ENCODE measurements at regions not wholly inside any gene's neighbourhood (a gene's known extent, or its start where the extent isn't known, plus 50 kb on each side); places are given as distances from the start of the nearest gene placed in this dataset.
"Not testable (repeated sequence)": the region's sequence is repeated elsewhere in the genome, so short reads cannot be mapped to it uniquely, and the experiment has no call there.

DNA sequence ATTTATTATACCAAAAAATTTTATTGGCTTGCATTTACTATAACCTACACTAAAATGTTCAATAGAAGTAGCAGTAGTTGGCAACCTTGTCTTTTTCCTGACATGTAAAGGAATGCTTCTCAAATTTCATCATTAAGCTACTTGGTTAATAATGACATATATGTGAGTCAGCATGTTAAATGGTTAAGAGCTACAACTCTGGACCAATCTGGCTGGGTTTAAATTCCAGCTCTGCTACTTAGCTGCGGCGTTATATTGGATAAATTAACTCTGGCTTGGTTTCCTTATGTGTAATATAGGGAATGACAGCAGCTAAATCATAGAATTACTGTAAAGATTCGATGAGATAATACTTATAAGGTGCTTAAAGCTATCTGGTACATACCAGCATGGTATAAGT lies 53.7 kb upstream of the OTOGL start:
- DNase-seq (ENCODE audit: low read depth), result no peak

DNA sequence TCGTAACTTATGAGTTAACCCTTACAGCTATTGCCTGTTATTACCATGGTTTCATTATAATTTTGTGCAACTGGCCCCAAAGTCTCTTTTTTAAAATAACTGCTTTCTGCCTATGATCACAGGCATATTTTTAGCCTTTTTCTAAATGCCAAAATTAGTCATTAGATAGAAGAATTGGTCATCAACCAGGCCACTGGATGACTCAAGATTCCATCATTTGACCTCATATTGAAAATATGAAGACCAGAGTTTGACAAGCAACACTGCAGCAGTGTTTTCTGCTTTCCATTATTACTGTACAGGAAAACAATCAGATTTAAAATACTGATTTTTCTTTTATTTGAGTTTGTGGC lies 54.7 kb upstream of the OTOGL start:
- DNase-seq (ENCODE audit: low read depth), result peak; percentile 86

DNA sequence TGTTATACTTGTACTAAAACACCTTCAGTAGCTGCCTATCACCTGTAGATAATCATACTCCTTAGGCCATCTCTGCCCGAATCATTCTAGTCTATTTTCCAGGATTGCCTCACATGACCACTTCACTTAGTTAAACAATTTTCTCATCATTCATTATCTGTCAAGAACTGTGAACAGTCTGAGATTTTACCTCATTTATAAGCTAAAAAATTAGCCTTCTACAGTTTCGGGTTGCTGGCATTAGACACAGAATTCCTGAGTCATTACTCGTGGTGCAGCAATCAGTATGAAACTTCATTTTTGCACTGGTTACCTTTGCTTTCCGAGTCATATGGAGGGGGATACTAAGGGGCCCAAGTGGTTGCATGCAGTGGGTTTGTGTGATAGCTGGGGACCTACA lies 57.6 kb upstream of the OTOGL start:
- DNase-seq (ENCODE audit: low read depth), result no peak

DNA sequence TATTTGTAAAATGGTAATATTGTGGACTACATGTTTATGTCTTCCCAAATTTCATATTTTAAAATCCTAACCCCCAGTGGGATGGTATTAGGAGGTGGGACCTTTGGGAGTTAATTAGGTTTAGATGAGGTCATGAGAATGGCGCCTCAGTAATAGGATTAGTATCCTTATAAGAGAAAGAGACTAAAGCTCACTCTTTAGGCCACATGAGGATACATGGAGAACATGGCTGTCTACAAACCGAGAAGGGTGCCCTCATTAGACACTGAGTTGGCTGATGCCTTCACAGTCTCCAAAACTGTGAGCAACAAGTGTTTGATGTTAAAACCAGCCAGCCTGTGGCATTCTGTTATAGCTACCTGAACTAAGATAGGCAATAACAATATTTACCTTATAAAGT lies 58.3 kb upstream of the OTOGL start:
- no peak for DNase-seq (ENCODE audit: low read depth)

DNA sequence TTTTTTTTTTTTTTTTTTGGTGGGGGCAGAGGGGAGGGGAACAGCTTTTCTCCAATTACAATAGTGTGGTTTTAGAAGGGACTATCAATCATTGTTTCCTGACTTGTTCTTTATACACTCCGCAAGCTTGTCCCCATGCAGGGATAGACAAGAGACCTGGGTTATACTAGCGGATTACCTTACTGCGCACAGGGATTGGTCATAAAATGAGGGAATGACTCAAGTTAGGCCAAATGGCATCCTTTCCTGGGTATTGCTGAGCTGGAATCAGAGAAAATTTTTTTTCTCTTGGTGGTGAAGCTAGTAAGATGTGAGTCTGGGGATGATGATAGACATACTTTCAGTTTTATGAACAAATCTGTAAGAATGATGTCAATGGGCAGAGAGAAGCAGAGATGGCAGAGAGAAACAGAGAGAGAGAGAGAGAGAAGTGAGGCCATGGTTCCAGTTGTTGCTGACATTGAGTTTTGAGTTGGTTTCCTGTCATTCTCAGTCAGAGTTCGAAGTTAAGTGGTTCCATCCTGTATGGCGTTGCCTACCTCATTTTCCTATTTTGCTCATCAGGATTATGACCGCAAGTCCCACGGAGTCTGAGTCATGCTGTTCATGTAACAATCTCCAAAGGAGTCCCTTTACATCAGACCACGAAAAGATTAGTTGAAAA lies 59.1 kb upstream of the OTOGL start:
- DNase-seq (ENCODE audit: low read depth), result no peak

DNA sequence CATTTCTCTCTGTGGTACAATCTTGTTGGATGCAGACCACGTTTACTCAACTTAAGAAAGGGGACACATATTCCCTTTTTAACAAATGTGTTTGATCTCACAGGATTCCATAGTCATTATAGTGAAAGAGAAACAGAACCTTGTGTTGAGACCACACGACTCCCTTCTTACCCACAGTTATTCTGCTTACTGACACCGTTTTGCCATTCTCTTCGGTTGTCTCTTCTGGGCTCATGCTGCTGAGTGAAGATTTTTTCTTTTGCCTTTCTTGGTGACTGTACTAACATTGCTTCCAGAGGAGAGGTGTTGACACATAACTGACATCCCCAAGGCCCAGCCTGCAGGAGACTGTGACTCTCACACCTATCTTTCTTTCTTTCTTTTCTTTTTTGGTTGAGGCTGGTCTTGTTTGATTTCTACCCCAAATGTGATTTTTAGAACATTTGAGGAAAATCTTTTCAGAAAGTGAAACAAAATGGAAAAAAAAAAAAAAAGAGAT lies 61.2 kb upstream of the OTOGL start:
- no peak for DNase-seq (ENCODE audit: low read depth)

DNA sequence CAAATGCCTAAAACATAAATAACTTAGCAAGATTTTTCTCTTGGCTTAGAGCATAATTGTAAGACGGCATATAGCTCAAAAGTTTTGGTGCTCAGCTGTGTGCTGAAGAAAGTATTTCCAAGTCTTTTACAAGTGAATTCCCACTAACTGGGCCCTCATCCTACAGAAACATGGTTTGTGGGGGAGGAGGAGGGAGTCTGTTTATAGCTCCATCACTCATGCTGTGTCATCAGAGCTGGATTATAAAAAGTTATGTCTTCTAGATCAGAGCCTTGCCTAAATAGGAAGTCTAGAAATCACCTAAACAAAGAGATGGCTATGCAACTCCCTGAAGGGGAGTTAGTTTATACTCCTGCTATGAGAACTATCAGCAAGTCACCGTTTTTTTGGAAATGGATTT lies 65.9 kb upstream of the OTOGL start:
- DNase-seq (ENCODE audit: low read depth), result no peak

DNA sequence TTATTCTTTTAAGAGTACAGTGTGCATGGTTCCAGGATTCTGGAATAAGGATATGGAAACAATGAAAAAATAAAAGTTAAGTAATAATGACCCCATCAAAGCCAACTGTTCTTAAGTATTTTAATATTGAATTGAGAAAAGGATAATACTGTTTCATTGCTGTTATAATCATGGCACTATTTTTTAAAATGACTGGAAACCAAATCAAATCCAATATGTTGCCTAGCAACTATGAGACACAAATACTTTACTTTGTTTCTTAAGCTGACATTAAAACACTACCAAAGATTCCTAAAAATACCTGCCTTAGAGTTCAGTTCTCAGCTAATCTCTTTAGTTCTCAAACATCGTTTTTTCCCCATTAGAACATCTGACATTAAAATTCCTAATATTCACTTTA lies 66.4 kb upstream of the OTOGL start:
- DNase-seq (ENCODE audit: low read depth), result no peak

DNA sequence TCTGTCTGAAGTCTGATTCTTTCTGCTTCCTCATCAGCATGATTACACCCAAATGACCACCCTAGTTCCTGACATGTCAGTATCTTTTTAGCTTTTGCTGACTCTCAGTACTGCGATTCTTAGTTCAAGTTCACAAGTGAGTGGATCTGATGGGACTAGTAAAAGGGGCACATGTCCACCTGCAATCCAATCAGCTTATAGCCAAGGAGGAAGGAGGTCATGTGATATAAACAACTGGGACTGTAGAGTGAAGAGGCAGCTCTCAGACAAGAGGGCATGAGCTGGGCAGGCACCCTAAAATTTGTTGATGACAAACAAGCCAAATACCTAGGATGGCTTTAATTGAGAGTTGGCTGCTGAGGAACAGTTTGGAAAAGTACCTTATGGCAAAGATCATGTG lies 68.1 kb upstream of the OTOGL start:
- no peak for DNase-seq (ENCODE audit: low read depth)

DNA sequence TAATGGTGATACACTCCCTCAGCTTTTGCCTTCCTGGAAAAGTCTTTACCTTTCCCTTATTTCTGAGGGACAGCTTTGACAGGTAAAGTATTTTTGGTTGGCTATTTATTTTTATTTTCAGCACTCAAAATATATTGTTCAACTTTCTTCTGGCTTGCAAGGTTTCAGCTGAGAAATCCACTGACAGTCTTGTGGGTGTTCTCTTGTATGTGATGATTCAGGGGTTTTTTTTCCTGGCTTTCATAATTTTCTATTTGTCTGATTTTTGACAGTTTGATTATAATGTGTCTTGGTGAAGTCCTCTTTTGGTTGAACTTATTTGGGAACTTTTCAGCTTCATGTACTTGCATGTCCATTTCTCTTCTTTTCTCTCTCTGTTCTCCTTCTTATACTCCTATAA lies 73.7 kb upstream of the OTOGL start:
- DNase-seq (ENCODE audit: low read depth), result no peak

DNA sequence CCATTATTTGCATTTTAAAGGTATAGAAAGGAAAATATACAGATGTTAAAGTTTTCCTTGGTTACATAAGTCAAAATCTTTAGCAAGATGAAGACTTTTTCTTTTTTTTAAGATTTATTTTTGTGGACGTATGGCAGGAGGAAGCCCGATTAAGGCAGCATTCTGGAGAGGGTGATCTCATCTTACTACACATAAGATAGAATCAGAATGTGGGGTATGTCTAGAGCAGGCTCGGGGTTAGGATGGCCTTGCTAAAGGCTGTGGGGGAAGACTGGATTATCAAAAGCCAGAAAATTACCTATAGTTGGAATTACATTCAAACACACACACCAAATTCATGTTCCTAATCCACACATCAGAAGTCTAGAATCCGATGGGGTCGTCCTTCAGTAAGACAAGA lies 79.6 kb upstream of the OTOGL start:
- no peak for DNase-seq (ENCODE audit: low read depth)

DNA sequence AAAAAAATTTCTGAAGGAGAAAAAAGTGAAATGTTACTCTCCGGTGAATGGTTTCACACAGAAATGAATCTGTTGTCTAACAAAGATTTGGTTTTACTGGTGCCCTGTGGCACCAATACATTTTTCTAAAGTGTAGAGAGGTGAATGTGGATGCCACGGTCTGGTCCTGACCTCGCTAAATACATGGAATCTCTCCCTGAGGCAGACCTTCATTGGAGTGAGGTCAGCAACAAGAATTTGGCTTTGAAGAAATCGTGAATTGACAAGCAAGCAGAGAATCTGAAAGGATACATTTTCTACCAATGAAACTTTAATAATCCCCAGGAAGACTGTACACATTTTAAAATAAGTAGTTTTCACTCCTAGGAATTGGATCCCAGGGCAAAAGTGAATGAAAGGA lies 81.2 kb upstream of the OTOGL start:
- DNase-seq (ENCODE audit: low read depth), result no peak

DNA sequence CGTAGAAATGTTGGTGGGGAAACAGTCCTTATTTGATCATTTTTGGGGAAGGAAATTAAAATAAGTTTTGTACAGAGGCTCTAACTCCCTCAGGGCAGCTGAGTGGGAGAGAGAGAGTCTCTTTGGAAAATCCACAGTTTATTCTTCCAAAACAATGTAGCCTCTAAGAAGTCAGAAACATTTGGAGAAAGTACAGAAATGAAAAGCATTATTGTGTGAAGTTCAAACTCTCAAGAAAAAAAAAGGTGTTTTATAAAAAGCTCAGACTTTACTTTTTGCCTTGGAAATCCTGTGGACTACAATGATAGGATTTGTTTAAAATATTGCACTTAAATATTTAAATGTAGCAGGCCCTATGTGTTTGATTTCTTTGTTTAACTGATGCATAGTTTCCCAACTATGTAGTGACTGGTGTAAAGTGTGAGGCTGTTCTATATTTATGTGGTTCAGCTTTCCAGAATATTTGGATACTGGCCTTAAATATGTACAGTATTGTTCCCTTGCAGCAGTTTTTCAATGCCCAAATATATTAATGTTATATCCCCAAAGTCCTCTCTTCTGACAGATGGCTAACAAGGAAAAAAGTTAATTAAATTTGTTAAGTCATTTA lies 82.0 kb upstream of the OTOGL start:
- no peak for DNase-seq (ENCODE audit: low read depth)

DNA sequence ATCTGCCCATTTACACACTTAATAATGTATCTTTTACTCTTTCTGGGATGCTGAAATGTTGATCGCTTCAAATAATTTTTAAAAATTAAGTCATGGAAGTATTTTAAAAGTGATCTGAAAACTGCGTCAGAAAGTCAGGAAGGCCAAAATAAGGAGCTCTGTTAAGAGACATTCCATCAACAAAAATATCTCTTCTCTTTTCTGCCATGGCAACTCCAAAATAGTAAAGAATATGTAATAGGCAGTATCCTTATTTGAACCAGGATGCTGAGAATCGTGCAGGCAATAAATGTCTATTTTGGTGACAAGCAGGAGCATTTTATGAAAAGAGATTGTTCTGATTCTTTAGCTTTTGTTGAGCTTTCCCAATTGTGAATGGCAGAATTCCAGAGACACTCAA lies 81.8 kb upstream of the PPP1R12A start:
- DNase-seq (ENCODE audit: low read depth), result no peak

DNA sequence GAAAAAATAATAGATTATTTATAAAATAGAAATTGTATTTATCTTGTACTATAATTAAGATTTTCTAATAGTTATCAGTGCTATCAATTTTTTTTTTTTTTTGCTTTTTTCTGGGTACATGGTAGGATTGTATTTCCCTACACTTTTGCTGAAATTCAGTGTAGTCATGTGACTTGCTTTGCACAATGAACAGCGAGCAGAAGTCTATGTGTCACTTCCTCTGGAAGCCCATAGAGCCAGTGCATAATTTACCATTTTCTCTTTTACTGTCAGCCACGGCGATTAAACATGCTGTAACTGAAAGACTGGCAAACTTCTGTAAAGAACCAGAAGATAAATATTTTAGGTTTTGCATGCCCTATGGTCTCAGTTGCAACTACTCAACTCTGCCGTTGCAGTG lies 80.8 kb upstream of the PPP1R12A start:
- no peak for DNase-seq (ENCODE audit: low read depth)

DNA sequence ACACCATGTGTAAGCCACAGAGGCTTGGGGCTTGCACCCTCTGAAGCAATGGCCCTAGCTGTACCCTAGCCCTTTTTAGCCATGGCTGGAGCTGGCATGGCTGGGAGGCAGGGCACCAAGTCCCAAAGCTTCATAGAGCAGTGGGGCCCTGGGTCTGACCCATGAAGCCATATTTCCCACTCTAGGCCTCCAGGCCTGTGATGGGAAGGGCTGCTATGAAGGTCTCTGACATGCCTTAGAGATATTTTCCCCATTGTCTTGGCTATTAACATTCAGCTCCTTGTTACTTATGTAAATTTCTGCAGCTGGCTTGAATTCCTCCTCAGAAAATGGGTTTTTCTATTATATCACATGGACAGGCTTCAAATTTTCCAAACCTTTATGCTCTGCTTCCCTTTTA lies 68.8 kb upstream of the PPP1R12A start:
- DNase-seq (ENCODE audit: low read depth), result not testable (repeated sequence)

DNA sequence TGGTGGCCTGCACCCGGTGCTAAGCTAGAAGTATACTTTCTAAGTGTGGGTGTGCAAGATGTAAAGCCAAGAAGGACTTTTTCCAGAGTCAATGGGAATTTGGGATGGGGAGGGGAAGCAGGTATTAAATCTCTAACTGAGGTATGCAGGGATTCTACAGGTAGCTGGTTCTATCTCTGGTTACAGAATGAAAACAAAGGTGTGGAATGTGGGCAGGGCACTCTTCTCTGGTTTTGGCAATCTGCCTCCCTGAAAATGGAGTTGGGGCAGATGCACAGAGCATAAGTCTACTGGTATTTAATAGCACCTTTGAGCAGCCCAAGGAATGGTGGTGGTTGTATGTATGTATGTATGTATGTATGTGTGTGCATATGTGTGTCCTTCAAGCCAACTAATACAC lies 66.7 kb upstream of the PPP1R12A start:
- no peak for DNase-seq (ENCODE audit: low read depth)

DNA sequence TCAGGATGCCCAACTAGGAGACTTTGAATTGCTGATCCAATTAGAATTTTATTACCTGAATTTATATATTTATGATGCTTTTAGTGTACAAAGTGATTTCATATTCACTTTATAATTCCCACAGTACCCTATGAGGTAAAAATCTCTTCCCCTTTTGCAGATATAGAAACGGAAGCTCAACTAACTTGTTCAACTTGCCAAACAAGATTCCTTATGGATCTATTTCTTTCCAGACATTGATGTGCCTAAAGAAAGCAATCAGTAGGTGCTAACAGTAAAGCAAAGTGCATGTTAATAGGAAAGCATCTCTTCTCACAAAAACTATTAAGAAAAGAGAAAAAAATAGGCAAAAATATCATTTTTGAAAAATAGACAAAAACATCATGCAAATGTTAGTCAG lies 65.9 kb upstream of the PPP1R12A start:
- DNase-seq (ENCODE audit: low read depth), result no peak

DNA sequence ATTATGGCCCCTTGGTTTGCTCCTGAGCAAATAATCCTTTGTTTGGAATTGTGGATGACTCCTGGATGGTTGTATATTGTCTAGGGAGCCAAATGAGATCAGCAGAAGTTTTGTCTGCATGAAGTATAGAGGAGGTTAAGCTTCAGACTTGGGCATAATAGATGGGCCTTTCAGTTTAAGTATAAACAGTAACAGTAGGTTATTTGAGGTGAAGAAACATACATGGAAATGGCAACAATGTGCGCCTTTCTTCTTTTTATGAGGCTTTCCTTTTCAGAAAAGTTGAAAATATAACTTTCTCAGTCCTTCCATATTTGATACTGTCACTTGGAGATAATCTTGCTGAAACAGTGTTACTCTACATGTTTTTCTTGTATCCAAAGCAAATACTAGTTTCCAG lies 63.7 kb upstream of the PPP1R12A start:
- DNase-seq (ENCODE audit: low read depth), result no peak

DNA sequence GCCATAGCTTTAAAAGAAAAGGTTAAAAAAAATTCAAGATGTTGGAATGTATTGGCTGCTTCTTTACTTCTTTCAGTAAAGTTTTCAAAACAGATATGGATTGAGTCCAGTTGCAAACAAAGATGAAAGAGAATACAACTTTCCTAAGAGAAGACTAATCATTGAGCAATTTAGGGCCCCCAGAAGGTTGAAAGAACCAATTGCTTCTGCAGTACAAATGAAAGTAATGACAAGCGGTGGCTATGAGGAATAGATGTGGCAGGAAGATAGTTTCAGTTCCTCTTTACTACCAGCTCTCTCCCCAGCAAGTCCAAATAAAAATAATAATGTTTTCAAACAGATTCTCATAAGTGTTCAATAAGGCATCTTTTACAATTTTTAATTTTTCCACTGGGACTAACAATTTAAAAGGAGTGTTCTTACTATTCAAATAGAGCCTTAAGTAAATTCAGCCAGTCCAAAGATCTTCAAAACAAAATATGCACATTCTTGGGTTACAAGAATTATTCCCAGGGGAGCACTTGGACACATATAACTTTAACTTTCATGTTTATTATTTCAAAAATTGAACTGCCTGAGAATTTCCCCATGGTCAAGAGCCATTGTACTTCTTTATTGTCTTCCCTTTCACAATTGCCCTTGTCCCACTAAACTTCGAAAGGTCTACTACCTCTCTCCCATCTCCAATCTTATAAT lies 62.3 kb upstream of the PPP1R12A start:
- DNase-seq (ENCODE audit: low read depth), result no peak

DNA sequence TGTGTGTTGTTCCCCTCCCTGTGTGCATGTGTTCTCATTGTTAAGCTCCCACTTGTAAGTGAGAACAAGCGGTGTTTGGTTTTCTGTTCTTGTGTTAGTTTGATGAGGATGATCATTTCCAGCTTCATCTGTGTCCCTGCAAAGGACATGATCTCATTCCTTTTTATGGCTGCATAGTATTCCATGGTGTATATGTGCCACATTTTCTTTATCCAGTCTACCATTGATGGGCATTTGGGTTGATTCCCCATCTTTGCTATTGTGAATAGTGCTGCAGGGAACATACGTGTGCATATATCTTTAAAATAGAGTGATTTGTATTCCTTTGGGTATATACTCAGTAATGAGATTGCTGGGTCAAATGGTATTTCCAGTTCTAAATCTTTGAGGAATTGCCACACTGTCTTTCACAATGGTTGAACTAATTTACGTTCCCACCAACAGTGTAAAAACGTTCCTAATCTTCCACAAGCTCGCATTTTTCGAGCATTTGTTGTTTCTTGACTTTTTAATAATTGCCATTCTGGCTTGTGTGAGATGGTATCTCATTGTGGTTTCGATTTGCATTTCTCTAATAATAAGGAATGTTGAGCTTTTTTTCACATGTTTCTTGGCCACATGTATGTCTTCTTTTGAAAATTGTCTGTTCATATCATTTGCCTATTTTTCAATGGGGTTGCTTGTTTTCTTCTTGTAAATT lies 60.6 kb upstream of the PPP1R12A start:
- DNase-seq (ENCODE audit: low read depth), result not testable (repeated sequence)

DNA sequence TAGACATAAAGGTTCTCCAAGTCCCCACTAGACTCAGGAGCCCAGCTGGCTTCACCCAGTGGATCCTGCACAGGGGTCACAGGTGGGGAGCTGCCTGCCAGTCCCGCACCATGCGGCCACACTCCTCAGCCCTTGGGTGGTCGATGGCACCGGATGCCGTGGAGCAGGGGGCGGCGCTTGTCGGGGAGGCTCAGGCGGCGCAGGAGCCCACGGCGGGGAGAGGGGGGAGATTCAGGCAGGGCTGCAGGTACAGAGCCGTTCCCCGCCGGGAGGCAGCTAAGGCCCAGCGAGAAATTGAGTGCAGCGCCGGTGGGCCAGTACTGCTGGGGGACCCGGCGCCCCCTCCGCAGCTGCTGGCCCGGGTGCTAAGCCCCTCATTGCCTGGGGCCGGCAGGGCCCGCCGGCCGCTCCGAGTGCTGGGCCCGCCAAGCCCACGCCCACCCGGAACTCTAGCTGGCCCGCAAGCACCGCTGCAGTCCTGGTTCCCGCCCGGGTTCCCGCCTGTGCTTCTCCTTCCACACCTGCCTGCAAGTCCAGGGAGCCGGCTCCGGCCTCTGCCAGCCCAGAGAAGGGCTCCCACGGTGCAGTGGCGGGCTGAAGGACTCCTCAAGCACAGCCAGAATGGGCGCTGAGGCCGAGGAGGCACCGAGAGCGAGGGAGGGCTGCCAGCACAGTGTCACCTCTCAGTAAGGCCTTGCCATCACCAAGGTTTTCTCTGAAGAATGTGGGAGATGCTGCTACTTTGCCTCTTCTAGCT lies 58.4 kb upstream of the PPP1R12A start:
- no peak for DNase-seq (ENCODE audit: low read depth)
